HG02588 (cell line): ENCODE measurements at regions not wholly inside any gene's neighbourhood (a gene's known extent, or its start where the extent isn't known, plus 50 kb on each side); places are given as distances from the start of the nearest gene placed in this dataset.

Source experiments
- ATAC-seq: cut with Tn5 transposase; IDR thresholded peaks from one replicate; pipeline ENCODE4 v1.9.1; 2021; ENCODE audit warnings: mild to moderate bottlenecking, moderate library complexity; ENCODE audit not compliant: unreplicated experiment

DNA sequence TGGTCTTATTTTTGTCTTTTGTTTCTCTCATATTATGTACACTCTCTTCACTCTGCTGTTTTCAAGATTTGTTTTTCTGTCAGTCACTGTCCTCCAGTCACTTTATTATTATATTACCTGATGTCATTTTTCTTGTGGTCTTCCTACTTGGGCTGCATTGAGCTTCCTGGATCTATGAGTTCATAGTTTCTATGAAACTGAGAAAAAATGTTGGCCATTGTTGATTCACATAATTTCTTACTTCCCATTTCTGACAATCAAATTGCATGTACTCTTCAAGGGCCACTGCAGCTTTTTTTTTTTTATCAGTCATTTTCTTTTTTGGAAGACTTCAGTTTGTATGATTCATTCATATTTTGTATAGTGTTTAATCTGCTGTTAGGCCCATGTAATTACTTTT, 1180.6 kb upstream of the GBE1 start:
- ATAC-seq: no peak

DNA sequence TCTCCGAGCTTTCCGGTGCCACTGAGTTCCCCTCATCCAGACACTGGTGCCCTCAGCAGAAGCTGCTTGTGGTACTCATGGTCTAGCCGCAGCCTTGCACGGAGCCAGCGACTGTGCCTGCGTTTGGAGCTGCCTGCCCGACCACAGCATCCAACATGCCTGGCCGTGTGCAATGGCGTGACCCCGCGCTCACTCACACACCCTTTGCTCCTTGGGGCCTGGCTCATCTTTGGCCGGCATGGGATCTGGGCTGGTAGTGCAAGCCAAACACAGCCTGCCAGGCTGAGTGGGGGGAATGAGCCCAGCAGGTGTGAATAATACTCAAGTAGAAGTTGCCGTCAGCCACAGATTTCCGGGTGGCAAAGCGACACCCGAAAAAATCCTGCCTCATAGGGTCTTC, 1178.7 kb upstream of the GBE1 start:
- no peak for ATAC-seq

DNA sequence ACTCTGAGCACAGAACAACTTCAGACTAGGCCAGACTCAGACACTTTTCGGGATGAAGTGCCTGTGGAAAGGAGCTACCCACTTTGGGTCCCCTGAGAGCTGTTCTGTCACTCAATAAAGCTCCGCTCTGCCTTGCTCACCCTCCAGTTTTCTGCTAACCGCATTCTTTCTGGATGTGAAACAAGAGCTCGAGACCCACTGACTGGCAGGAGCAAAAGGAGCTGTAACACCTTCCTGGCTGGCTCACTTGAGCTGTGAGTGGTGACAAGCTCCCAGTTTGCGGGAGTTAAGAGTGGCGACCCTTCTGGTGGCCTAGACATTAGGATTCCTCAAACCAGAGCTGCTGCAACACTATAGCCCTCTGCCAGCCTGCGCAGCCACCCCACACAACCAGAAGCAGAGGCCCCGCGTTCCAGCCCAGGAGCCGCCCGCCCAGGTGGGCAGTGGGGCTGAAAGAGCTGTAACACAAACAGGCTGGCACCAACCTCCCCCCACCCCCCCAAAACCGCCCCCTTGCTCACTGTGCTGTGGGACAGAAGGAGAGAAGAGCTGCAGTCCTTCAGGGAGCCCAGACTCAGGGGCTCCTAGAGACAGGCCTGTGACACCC, 1178.1 kb upstream of the GBE1 start:
- no peak for ATAC-seq

DNA sequence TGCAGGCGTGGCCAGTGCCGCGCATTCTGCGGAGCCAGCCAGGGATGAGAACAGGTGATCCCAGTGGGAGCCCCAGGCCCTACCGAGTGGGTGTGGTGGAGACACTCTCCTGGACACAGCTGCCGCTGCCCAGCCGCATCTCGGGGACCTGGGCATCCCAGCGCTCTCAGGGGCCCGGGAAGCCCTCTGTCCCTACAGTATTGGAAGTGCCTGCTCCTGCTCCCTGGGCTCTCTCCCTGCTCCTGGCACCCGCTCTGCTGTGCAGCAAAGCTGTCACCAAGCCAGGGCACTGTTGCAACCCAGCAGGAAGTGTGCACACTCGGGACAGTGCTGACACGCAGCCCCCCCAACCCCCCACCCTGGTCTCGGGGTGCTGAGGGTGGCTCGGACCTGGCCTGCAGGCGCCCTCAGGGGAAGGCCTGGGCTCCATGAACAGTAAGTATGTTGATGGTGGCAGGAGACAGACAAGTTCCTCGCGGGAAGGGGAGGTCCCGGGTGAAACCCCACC, 1177.4 kb upstream of the GBE1 start:
- ATAC-seq: no peak

DNA sequence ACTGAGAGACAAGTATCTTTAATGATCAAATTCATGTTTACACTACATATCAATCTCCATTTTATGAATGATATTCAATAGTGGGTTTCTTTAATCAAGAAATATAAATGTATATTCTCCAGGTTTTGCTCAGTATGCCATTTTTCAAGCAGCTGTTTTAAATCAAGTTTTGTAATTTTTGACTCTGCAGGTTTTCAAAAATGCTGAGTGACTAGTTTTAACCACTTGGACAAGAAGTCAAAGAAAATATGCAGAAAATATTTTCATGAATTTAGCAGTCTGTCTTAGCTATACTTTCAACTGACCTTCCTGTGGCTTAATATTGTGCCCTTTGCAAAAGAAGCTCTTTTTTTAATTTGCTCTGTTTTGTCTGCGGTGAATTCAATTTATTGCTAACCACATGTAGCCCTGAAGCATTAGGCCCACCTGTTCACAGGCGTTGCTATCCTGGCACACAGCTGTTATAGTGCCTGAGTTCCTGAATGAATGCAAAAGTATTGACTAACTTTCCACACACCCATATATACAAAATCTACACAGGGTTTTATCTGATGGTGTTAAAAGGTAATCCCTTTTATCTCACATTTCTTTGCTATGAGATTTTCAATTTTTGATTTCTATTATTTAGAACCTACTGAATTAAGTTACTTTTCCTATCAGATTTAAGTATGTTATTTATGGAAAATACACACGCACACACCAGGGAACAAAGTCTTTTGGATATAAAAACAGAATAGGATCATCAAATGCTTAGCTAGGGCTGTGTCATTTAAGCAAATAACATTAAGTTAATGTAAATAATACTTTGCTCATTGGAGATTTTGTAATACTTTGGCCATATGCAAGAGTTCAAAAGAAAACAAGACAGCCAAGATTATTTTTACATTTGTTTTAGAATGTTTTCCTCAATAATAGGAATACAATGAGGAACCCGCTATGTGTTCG, 1166.1 kb upstream of the GBE1 start:
- no peak for ATAC-seq

DNA sequence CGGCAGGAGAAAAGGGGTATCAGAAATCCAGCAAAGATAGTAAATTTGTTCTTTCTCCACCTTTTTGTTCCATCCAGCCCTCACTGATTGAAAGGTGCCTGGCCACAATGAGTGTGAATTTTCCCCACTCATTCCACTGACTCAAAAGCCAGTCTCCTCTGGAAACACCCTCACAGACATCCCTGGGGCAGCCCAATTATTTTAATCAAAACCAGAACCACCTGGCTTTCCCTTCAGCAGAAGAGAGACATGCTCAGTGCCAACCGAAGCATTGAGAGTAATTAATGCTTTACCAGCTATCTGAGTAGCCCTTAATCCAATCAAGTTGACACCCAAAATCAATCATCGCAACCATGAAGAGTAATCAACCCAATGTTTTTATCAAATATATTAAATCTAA, 1129.6 kb upstream of the GBE1 start:
- ATAC-seq: no peak

DNA sequence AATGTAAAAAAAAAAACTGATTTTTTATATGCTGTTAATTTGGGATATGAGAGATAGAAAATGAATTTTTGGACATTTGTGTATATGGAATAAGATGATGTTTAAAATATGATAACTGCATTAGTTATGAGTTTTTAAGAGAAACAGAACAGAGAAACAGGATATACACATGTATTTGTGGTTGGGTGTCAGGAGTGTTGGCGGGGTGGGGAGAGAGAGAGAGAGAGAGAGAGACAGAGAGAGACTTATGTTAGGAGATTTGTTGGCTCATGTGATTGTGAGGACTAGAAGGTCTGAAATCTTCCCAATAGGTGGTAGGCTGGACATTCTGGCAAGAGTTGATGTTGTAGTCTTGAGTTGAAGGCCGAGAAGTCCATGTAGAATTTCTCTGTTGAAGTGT, 1121.6 kb upstream of the GBE1 start:
- no peak for ATAC-seq

DNA sequence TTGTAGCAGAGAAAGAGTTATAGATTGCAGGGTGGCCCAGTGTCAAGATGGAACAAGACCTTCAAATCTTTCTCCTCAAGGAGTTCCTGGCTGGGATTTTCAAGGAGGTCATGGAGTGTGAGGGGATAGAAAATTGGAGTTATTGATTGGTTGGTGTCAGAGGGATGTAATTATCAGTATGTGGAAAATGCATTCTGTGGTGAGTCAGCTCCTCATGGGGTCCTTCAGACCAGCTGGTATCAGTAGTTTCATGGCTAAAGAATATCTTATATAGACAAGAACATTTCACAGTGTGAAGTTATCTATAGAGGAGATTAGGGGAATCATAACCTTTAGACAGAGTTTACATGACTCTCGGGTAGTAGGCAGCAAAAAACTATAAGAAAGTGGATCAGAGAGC, 1114.0 kb upstream of the GBE1 start:
- ATAC-seq: no peak

DNA sequence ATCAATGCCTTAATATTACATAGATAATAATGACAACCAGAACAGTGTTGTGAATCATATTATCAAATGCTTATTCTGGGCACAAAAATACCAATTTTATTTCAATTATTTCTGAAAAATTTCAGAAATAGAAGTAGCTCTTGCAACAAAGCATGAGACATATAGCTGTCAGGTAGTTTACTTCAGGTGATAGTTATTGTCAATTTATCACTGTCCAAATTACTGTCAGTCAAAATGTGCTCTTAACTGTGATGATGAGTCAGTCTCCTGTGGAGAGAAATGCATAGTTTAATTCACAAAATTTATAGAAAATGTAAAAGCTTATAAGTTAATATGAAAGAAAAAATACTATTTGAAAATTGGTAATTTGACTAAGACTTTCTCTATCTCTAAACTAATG, 1078.4 kb upstream of the GBE1 start:
- ATAC-seq: no peak

DNA sequence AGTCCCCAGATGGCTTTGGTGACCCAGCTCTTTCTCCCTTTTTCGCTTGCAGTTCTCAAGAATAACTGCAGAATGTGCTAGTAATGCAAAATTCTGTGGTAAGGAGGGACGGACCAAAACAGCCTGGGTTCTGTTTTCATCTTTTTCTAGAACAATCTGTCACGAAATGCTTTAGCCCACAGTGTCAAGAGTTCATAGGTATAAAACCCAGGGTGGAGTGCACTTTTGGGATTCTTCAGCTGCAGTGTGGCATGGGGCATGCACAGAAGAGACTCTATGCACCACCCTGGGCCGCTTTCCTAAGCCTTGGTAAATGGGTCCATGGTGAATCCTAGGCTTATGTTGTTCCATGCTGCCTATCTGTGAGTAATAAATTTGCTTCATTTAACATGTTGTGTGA, 1072.7 kb upstream of the GBE1 start:
- no peak for ATAC-seq

DNA sequence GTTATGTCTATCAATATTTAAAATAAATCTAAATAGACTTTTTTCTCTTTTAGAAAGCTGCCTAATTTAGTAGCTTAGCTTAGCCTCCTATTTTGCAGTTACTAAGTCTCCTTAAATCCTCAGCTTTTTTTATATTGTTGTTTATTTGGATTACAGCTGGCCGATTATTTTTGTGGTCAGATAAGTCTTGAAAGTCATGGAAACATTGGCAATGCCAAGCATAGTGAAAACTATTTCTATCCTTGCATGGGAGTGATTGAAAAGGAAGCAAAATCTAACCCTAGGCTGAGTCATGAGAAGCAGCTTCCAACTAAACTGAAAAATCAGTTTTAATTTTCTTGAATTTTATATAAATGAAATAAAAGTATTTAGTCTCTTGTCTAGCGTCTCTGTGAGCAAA, 1063.0 kb upstream of the GBE1 start:
- ATAC-seq: no peak

DNA sequence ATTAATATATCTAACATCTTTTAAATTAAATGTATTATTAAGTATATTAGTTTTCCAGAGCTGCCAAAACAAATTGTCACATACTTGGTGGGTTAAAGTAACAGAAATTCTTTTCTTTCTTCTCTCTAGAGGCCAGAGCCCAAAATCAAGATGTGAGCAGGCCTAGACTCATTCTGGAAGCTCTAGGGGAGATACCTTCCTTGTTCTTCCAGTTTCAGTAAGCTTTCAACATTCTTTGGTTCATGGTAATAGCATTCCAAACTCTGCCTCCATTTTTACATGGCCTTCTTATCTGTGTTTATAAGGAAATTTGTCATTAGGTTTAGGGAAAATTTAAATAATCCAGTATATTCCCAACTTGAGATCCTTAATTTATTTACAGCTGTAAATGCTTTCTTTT, 1054.6 kb upstream of the GBE1 start:
- ATAC-seq: no peak

DNA sequence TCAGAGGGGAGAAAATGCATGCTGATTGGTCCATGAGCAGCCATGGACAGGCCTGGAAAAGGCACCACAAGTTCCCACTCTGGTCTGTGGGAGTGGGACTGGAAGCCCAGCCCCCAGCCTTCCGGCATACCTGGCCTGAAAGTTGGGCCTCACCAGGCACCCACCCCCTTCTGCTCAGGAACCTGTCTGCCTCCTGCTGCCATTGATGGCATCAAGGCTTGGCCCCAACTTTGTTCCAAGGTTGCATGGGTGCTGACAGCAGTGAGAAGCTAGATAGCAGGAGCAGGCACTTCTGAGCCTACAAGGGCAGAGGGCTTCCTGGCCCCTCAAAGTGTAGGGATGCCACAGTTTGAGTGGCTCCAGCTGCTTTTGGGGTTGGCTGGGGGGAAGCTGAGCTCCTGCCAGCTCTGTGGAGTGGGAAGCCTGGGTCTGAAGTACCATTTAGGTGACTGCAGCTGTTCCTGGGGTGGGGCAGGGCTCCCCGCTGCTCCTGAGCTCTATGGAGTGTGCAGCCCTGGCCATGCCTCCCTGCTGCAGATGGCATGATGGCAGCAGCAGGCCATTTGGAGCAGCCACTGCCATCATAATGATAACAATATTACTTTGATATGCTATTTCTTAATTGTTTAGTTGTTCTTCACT, 1054.1 kb upstream of the GBE1 start:
- no peak for ATAC-seq

DNA sequence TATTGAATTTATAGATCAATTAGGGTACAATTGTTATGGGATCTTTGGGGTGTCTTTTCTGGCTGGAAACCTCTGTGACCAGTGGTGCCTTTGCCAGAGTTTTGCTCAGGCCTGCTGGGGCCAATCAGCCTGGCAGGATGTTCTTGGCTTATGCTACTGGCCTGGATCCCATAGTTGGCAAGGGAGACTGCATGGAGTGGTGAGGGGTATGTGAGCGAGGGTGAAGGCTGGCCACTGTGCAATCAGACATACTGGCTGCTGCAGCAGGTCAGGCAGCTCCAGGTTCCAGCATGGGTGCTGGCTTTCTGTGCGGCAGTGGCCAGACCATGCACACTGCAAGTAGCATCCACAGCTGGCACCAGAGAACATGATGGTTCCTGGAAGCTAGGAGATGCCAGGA, 1053.2 kb upstream of the GBE1 start:
- ATAC-seq: no peak

DNA sequence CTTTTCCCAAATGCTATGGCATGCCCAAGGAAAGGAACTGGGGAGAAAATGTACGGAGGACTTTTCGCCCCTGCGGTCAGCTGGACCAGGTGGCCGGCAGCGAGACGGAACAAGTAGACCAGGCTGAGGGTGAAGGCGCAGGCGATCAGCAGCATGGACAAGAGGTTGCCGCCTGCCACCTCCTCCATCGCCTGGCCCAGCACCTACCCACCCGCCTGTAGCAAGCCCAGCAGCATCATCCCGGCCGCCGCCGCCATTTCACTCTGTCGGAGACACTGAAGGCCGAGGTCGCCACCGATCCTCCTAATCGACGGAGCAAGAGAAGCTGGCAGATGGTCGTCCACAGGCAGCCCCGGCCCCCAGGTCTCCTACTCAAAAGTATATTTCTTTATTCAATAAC, 1046.3 kb upstream of the GBE1 start:
- no peak for ATAC-seq

DNA sequence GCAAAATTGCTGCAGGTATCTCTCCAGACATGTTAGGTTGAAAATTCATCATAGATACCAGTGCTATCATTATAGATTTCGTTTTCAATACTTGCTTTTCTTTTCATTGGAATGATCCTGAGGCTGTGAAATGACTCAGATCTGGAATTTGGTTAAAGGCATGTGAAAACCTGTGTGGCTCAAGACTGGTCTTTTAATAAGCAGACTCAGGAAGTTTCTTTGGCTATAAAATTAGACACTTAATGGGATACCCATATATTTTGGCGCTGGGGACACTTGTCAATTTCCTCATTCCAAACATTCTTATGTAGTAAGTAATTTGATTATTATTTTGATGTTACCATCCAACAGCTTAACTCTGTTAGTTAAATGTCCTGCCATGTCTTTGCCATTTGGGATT, 1041.1 kb upstream of the GBE1 start:
- no peak for ATAC-seq

DNA sequence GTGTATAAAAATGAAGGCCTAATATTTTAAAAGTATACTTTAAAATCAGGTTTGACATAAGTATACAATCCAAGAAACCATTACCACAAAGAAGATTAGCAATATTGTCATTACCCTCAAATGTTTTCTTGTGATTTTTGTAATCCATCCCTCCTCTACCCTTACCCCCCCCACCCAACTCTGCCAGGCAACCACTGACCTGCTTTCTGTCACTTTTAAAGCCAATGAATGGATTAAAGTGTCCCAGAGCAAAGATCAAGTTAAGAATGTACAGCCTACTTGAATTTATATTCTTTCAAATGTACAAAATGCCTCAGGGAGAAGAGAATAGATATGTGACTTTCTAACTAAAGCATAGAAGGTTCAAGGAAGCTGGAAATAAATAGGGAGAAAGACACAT, 1038.8 kb upstream of the GBE1 start:
- ATAC-seq: no peak

DNA sequence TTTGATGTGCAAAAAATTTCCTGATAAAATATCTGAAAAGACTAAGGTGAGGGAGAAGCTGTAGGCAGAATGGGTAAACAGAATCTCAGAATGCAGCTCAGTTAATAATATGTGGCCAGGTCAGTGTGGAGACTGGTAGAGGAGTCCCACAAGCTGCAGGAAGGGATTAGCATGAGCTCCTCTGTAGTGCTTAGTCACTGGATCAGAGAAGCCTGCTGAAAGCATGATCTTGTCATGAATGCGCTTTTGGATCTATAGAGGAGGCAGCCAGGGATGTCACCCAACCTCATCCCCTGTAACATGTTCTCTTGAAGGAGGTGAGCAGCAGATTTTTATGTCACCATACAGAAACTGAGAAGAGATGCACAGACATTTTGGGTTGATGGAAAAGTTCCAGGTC, 1035.3 kb upstream of the GBE1 start:
- ATAC-seq: no peak

DNA sequence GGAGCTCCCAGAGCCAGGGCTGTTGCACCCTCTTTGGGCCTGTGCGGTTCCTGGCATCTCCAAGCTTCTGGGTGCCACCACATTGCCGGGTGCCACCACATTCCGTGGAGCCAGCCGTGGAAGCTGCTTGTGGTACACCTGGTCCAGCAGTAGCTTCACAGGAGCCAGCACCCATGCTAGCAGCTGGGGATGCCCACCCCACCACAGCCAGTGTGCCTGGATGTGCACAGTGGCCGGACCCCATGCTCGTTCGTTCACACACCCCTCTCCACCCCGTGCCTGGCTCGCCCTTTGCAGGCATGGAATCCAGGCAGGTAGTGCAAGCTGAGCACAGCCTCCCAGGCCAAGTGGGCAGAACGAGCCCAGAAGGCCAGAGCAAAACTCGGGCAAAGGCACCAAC, 1029.8 kb upstream of the GBE1 start:
- no peak for ATAC-seq

DNA sequence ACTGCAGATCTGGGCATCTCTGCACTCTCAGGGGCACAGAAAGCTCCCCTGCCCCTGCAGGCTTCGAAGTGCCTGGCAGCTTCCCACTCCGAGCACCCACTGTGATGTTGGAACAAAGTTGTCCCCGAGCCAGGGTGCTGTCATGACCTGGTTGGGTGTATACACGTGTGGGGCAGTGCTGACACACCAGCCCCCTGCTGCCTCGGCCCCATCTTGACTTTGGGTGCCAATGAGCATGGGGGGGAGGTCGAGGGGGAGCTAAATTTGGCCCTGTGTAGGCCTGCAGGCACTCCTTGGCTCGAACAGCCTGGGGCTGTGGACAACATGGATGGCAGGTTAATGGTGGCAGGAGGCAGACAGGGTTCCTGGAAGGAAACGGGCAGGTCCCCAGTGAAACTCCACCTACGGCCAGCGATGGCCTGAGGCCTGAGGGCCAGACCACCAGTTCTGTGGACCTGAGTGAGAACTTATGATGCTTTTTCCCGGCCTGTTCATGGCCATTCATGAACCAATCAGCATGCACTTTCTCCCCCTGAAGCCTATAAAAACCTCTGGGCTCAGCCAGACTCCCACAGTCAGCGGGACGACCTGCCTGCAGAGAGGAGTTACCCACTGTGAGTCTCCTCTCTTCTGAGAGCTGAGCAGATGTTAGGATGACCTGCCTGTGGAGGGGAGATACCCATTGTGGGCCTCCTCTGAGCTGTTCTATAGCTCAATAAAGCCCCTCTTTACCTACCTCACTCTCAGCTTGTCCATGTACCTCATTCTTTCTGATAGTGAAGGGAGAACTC, 1029.1 kb upstream of the GBE1 start:
- ATAC-seq: no peak

DNA sequence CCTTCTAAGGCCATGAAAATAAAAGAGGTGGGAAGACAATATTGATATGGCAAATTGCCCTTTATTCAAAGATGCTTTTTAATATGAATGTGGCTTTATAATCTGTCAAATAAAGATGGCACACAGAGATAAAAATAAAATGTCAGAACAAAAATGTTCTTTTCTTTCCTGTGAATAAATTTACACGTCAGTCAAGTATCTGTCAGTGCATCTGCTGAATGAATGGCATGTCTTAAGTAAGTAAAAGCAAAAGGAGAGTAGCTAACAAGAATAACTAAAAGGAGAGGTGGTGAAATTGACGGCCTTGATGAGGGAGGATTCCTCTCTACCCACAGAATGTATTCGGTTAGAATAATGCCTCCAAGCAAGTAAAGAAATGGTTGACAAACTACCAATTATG, 1021.7 kb upstream of the GBE1 start:
- ATAC-seq: no peak
